Uterus (tissue), 3 donors: ENCODE measurements at regions not wholly inside any gene's neighbourhood (a gene's known extent, or its start where the extent isn't known, plus 50 kb on each side); places are given as distances from the start of the nearest gene placed in this dataset.
"Not testable (repeated sequence)": the region's sequence is repeated elsewhere in the genome, so short reads cannot be mapped to it uniquely, and the experiment has no call there.

Experiments
- DNase-seq, 2 donors: peaks; one replicate each; pipeline ENCODE4 v3.0.0-alpha.2; 2019 to 2020
- H3K27ac ChIP-seq, 2 donors: fragments of 200-600 bp; sonication (generic); 1 replicate in 1 of 2; 2 replicates in 1 of 2; pipeline ENCODE4 v1.5.1; 2016 to 2018
- H3K27me3 ChIP-seq, 2 donors: fragments of 200-600 bp; sonication (generic); one replicate each; pipeline ENCODE4 v1.5.1; 2018 to 2019; ENCODE audit warnings: control low read depth in 1 of 2
- H3K36me3 ChIP-seq, 2 donors: fragments of 200-600 bp; sonication (generic); one replicate each; pipeline ENCODE4 v1.5.1; 2019; ENCODE audit warnings: control low read depth in 1 of 2
- H3K4me1 ChIP-seq, 2 donors: fragments of 200-600 bp; sonication (generic); one replicate each; pipeline ENCODE4 v1.5.1; 2018 to 2019; ENCODE audit warnings: control low read depth in 1 of 2
- H3K4me3 ChIP-seq, 2 donors: fragments of 200-600 bp; sonication (generic); 1 replicate in 1 of 2; 2 replicates in 1 of 2; pipeline ENCODE4 v1.5.1; 2018 to 2019; ENCODE audit warnings: mild to moderate bottlenecking in 1 of 2
- H3K9me3 ChIP-seq, 2 donors: fragments of 200-600 bp; sonication (generic); one replicate each; pipeline ENCODE4 v1.5.1; 2019; ENCODE audit warnings: control low read depth in 1 of 2
- CTCF ChIP-seq, 4 experiments: fragments of 200-600 bp in 2 of 4; fragments of 450-650 bp in 2 of 4; sonication (generic) in 2 of 4; IDR thresholded peaks; one replicate each; pipeline ENCODE4 v1.5.1; 2016 to 2019; ENCODE audit warnings: antibody characterized with exemption in 4 of 4, mild to moderate bottlenecking in 2 of 4, moderate library complexity in 1 of 4
- POLR2A ChIP-seq, 2 donors: fragments of 450-650 bp; IDR thresholded peaks; one replicate each; pipeline ENCODE4 v1.6.1; 2016; ENCODE audit warnings: antibody characterized with exemption in 2 of 2, mild to moderate bottlenecking in 1 of 2, moderate library complexity in 1 of 2
- intact Hi-C: fragments of 100-400 bp; cut with DNase I; formaldehyde crosslinking; loops from one replicate; pipeline ENCODE4 v1.15.1; 2023; ENCODE audit warnings: low total_unique reads
- donor health status: DM: yes; HTN: yes; CAD: no.

DNA sequence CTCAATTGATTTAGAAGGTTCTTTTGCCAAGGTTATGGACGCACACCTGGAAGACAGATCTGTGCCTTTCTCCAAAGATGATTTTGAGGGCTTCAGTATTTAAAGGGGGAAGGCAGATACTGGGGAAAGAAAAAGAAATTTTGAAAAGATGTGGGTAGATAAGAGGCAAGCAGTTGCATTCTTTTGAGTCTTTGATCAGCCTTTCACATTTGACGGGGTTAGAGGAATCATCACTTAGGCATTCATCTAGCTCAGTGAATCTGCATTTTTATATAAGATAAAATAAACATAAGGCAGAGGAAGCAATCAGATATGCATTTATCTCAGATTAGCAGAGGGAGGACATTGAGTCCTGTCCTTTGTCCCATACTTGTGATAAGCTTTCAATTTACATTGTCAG is 243.4 kb upstream of the RAI14 start:
- Histone ChIP-seq H3K27me3 (no peaks in the 10 kb centered on the region), H3K9me3 (no peaks in the 10 kb centered on the region), H3K27ac (no peak overlapping the region), H3K4me3 (no peak overlapping the region), H3K36me3 (no peaks in the 10 kb centered on the region), H3K4me1 (no peaks in the 10 kb centered on the region)
- no peak for DNase-seq
- intact Hi-C loops = no loop called here
- TF ChIP-seq POLR2A (IDR thresholded peaks at IDR 0.05) (no peak), CTCF (IDR thresholded peaks at IDR 0.05) (no peak)

- H3K9me3 ChIP-seq = no peaks in the 10 kb centered on the region
- DNase-seq = no peak
- no peaks in the 10 kb centered on the region for H3K4me1 ChIP-seq
- intact Hi-C loops = no loop called here
- TF ChIP-seq CTCF (IDR thresholded peaks at IDR 0.05) (no peak), POLR2A (IDR thresholded peaks at IDR 0.05) (no peak)
- H3K36me3 ChIP-seq = no peaks in the 10 kb centered on the region
- H3K27ac ChIP-seq = no peak overlapping the region
- H3K27me3 ChIP-seq = no peaks in the 10 kb centered on the region
- H3K4me3 ChIP-seq = no peak overlapping the region
These were observed 240.4 kb upstream of the RAI14 start for GRCh38 chr5:34415559-34416198.

DNA sequence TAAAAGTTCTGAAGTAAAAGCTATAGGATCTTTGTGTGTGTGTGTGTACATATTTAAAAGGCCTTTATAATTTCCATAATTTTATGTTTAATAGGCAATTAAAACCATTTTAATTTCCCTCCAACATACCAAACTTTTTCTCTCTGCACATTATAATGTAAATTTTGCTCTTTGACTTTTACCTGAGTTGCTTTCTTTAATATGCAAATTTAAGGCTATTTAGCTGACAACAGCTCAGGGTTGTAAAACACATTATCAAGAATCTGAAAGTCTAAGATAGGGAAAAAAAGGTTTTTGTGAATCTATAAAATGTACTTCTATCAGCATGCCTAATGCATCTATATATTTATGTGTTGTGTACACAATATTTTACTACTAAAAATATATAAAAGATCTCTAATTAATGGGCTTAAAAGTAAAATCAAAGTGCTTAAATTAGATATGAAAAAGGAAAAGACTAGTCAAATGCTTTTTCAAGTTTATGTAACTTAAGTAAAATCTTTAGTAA is 239.6 kb upstream of the RAI14 start:
- TF ChIP-seq CTCF (IDR thresholded peaks at IDR 0.05) = no peak
- TF ChIP-seq POLR2A (IDR thresholded peaks at IDR 0.05) = no peak
- Histone ChIP-seq H3K27me3 (no peaks in the 10 kb centered on the region), H3K27ac (no peak overlapping the region), H3K4me3 (no peak overlapping the region), H3K4me1 (no peaks in the 10 kb centered on the region), H3K9me3 (no peaks in the 10 kb centered on the region), H3K36me3 (no peaks in the 10 kb centered on the region)
- intact Hi-C loops = no loop called here
- no peak for DNase-seq

- H3K27ac ChIP-seq, H3K36me3 ChIP-seq, DNase-seq, H3K27me3 ChIP-seq, H3K9me3 ChIP-seq, H3K4me1 ChIP-seq, intact Hi-C loops, H3K4me3 ChIP-seq: not testable (repeated sequence)
These were observed 235.9 kb upstream of the RAI14 start for GRCh38 chr5:34420191-34420590.

- Histone ChIP-seq H3K36me3 (no peaks in the 10 kb centered on the region), H3K4me3 (no peak overlapping the region), H3K9me3 (no peaks in the 10 kb centered on the region), H3K4me1 (no peaks in the 10 kb centered on the region), H3K27me3 (no peaks in the 10 kb centered on the region), H3K27ac (no peak overlapping the region)
- TF ChIP-seq POLR2A (IDR thresholded peaks at IDR 0.05) (no peak), CTCF (IDR thresholded peaks at IDR 0.05) (no peak)
- no peak for DNase-seq
- intact Hi-C loops = no loop called here
These were observed 219.2 kb upstream of the RAI14 start for GRCh38 chr5:34436761-34437501.
